Caco-2 (cell line): ENCODE measurements at regions not wholly inside any gene's neighbourhood (a gene's known extent, or its start where the extent isn't known, plus 50 kb on each side); places are given as distances from the start of the nearest gene placed in this dataset.

Experiments used
- BruUV-seq: library from RNA; stranded (reverse); fragments of 400-500 nt; replicated peaks from 2 replicates; lab custom pipeline; 2021; lab: Mats Ljungman, UMichigan
- CTCF ChIA-PET: fragments of 300-600 bp; sonication (Branson Sonifier 250); formaldehyde crosslinking; loops from one replicate; lab custom pipeline; 2022; ENCODE audit warnings: antibody characterized with exemption; lab: Charles Lee
- POLR2A ChIA-PET: fragments of 300-600 bp; sonication (Branson Sonifier 250); formaldehyde crosslinking; loops from one replicate; lab custom pipeline; 2022; ENCODE audit warnings: antibody characterized with exemption; lab: Charles Lee
- DNase-seq, 2 experiments: peaks; one replicate each; pipeline versions ENCODE4 v3.0.0 to v3.0.0-alpha.2; 2020 to 2022
- H3K27me3 ChIP-seq: replicated peaks from 2 replicates; pipeline ENCODE4 v1.6.0; 2011; ENCODE audit warnings: low read length; ENCODE audit not compliant: control insufficient read depth, insufficient read depth
- H3K36me3 ChIP-seq: 2 replicates; pipeline ENCODE4 v1.5.1; 2011; ENCODE audit warnings: low read length; ENCODE audit not compliant: control insufficient read depth, insufficient read depth
- H3K4me1 ChIP-seq: fragments of 250-450 bp; sonication (Bioruptor Pico); 2 replicates; pipeline ENCODE4 v1.5.1; 2020; ENCODE audit warnings: mild to moderate bottlenecking
- H3K4me3 ChIP-seq: 2 replicates; pipeline ENCODE4 v1.5.1; 2011; ENCODE audit warnings: low read depth, mild to moderate bottlenecking, control low read depth, low read length
- H3K9me3 ChIP-seq: fragments of 250-450 bp; sonication (Bioruptor Pico); 2 replicates; pipeline ENCODE4 v1.5.1; 2020; ENCODE audit warnings: mild to moderate bottlenecking, moderate library complexity
- H3K27ac Mint-ChIP-seq: one replicate; pipeline ENCODE4 v1.8.0; 2022; ENCODE audit warnings: mixed read lengths; ENCODE audit not compliant: unreplicated experiment
- H3K27me3 Mint-ChIP-seq: one replicate; pipeline ENCODE4 v1.8.0; 2022; ENCODE audit warnings: mixed read lengths; ENCODE audit not compliant: insufficient read depth, unreplicated experiment
- H3K36me3 Mint-ChIP-seq: one replicate; pipeline ENCODE4 v1.8.0; 2022; ENCODE audit warnings: mild to moderate bottlenecking, mixed read lengths; ENCODE audit not compliant: insufficient read depth, unreplicated experiment
- H3K4me1 Mint-ChIP-seq: one replicate; pipeline ENCODE4 v1.8.0; 2022; ENCODE audit warnings: low read depth, mixed read lengths; ENCODE audit not compliant: unreplicated experiment
- H3K4me3 Mint-ChIP-seq: one replicate; pipeline ENCODE4 v1.8.0; 2022; ENCODE audit warnings: mild to moderate bottlenecking, moderate library complexity, mixed read lengths; ENCODE audit not compliant: unreplicated experiment
- H3K9me3 Mint-ChIP-seq: one replicate; pipeline ENCODE4 v1.8.0; 2022; ENCODE audit warnings: mixed read lengths; ENCODE audit not compliant: unreplicated experiment
- CTCF ChIP-seq, 2 experiments: fragments of 200-600 bp in 1 of 2; IDR thresholded peaks; 1 replicate in 1 of 2; 2 replicates in 1 of 2; pipeline versions ENCODE4 v1.5.1 to v1.8.0; 2011 to 2022; ENCODE audit warnings: antibody characterized with exemption in 1 of 2, control low read depth in 1 of 2, inconsistent platforms in 1 of 2, low read depth in 1 of 2, low read length in 1 of 2, mild to moderate bottlenecking in 1 of 2, moderate library complexity in 1 of 2; ENCODE audit not compliant: insufficient read depth in 1 of 2, severe bottlenecking in 1 of 2, unreplicated experiment in 1 of 2
- intact Hi-C: fragments of 100-400 bp; cut with micrococcal nuclease; formaldehyde crosslinking; loops from one replicate; pipeline ENCODE4 v1.10.0; 2022; ENCODE audit not compliant: unreplicated experiment

- POLR2A ChIA-PET = no interaction called here
- Histone ChIP-seq H3K4me1 (peaks cover 20% of the 10 kb centered on the region), H3K9me3 (no peaks in the 10 kb centered on the region), H3K36me3 (no peaks in the 10 kb centered on the region), H3K4me3 (no peak overlapping the region), H3K27me3 (no peaks in the 10 kb centered on the region)
- no TSS peak for BruUV-seq
- no peaks in the 10 kb centered on the region for H3K27me3 Mint-ChIP-seq
- no peak overlapping the region for H3K4me3 Mint-ChIP-seq
- peaks cover 7% of the 10 kb centered on the region for H3K4me1 Mint-ChIP-seq
- H3K9me3 Mint-ChIP-seq = no peaks in the 10 kb centered on the region
- no peak overlapping the region for H3K27ac Mint-ChIP-seq
- no peak for DNase-seq
- no peak for TF ChIP-seq CTCF (IDR thresholded peaks at IDR 0.05; ENCODE audit: insufficient read depth in 1 of 2, low read depth in 1 of 2, low read length in 1 of 2, severe bottlenecking in 1 of 2, unreplicated experiment in 1 of 2)
- intact Hi-C loops = no loop called here
- H3K36me3 Mint-ChIP-seq = no peaks in the 10 kb centered on the region
- CTCF ChIA-PET = no interaction called here
These were observed 52.6 kb downstream of the JAKMIP3 start for GRCh38 chr10:132118366-132118765.

- no peak overlapping the region for H3K4me3 ChIP-seq
- no peak for TF ChIP-seq CTCF (IDR thresholded peaks at IDR 0.05; ENCODE audit: insufficient read depth in 1 of 2, low read depth in 1 of 2, low read length in 1 of 2, severe bottlenecking in 1 of 2, unreplicated experiment in 1 of 2)
- Mint-ChIP-seq H3K27me3 (peaks cover 6% of the 10 kb centered on the region), H3K9me3 (no peaks in the 10 kb centered on the region), H3K4me1 (no peaks in the 10 kb centered on the region), H3K4me3 (no peak overlapping the region), H3K27ac (no peak overlapping the region), H3K36me3 (no peaks in the 10 kb centered on the region)
- intact Hi-C loops = no loop called here
- ChIA-PET POLR2A (no interaction called here), CTCF (no interaction called here)
- no peaks in the 10 kb centered on the region for H3K36me3 ChIP-seq
- no peaks in the 10 kb centered on the region for H3K27me3 ChIP-seq
- no peak for DNase-seq
- no peaks in the 10 kb centered on the region for H3K9me3 ChIP-seq
- peaks cover 7% of the 10 kb centered on the region; the same call in 1 of the 2 replicates for H3K4me1 ChIP-seq
- BruUV-seq = no TSS peak
These were observed 54.5 kb downstream of the JAKMIP3 start for GRCh38 chr10:132120200-132120599.

GRCh38 chr10:132120734-132121510 is 55.2 kb downstream of the JAKMIP3 start:
- CTCF ChIA-PET = no interaction called here
- POLR2A ChIA-PET = no interaction called here
- Histone ChIP-seq H3K9me3 (no peaks in the 10 kb centered on the region), H3K4me3 (no peak overlapping the region), H3K36me3 (no peaks in the 10 kb centered on the region), H3K4me1 (0 out of 2 replicates have a peak, but pooled peaks cover under 1% of the 10 kb centered on the region), H3K27me3 (no peaks in the 10 kb centered on the region)
- no peaks in the 10 kb centered on the region for H3K36me3 Mint-ChIP-seq
- no peak overlapping the region for H3K4me3 Mint-ChIP-seq
- intact Hi-C loops = no loop called here
- TF ChIP-seq CTCF (IDR thresholded peaks at IDR 0.05; ENCODE audit: insufficient read depth in 1 of 2, low read depth in 1 of 2, low read length in 1 of 2, severe bottlenecking in 1 of 2, unreplicated experiment in 1 of 2) = no peak
- peaks cover 9% of the 10 kb centered on the region for H3K27me3 Mint-ChIP-seq
- no TSS peak for BruUV-seq
- H3K9me3 Mint-ChIP-seq = no peaks in the 10 kb centered on the region
- DNase-seq = no peak
- no peaks in the 10 kb centered on the region for H3K4me1 Mint-ChIP-seq
- H3K27ac Mint-ChIP-seq = no peak overlapping the region
